ENCODE measurements at regions not wholly inside any gene's neighbourhood (a gene's known extent, or its start where the extent isn't known, plus 50 kb on each side); places are given as distances from the start of the nearest gene placed in this dataset.

- Histone ChIP-seq H3K9me3 (peaks cover 0 to 19% of the 10 kb centered on the region in 2 donors), H3K36me3 (no peaks in the 10 kb centered on the region), H3K27ac (no peak overlapping the region), H3K27me3 (no peaks in the 10 kb centered on the region), H3K4me1 (no peaks in the 10 kb centered on the region), H3K4me3 (no peak overlapping the region)
- no peak for DNase-seq (ENCODE audit: low spot score in 2 of 2)
- intact Hi-C loops (cut with DNase I; ENCODE audit: low total_unique reads) = no loop called here
- TF ChIP-seq, protein P1, sequence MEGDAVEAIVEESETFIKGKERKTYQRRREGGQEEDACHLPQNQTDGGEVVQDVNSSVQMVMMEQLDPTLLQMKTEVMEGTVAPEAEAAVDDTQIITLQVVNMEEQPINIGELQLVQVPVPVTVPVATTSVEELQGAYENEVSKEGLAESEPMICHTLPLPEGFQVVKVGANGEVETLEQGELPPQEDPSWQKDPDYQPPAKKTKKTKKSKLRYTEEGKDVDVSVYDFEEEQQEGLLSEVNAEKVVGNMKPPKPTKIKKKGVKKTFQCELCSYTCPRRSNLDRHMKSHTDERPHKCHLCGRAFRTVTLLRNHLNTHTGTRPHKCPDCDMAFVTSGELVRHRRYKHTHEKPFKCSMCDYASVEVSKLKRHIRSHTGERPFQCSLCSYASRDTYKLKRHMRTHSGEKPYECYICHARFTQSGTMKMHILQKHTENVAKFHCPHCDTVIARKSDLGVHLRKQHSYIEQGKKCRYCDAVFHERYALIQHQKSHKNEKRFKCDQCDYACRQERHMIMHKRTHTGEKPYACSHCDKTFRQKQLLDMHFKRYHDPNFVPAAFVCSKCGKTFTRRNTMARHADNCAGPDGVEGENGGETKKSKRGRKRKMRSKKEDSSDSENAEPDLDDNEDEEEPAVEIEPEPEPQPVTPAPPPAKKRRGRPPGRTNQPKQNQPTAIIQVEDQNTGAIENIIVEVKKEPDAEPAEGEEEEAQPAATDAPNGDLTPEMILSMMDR (IDR thresholded peaks at IDR 0.05) = no peak
- TF ChIP-seq POLR2A (IDR thresholded peaks at IDR 0.05) = no peak
- no peak for TF ChIP-seq POLR2AphosphoS5 (IDR thresholded peaks at IDR 0.05)
These were observed 390.2 kb upstream of the POU3F1 start for GRCh38 chr1:38436749-38437148.

GRCh38 chr1:38436006-38436405 is 389.4 kb upstream of the POU3F1 start:
- Histone ChIP-seq H3K4me3 (no peak overlapping the region), H3K27ac (no peak overlapping the region), H3K36me3 (no peaks in the 10 kb centered on the region), H3K9me3 (peaks cover 0 to 12% of the 10 kb centered on the region in 2 donors), H3K27me3 (no peaks in the 10 kb centered on the region), H3K4me1 (no peaks in the 10 kb centered on the region)
- TF ChIP-seq, protein P1 (IDR thresholded peaks at IDR 0.05) = no peak
- TF ChIP-seq POLR2A (IDR thresholded peaks at IDR 0.05) = no peak
- TF ChIP-seq POLR2AphosphoS5 (IDR thresholded peaks at IDR 0.05) = no peak
- intact Hi-C loops (cut with DNase I; ENCODE audit: low total_unique reads) = no loop called here
- DNase-seq (ENCODE audit: low spot score in 2 of 2) = no peak

DNA sequence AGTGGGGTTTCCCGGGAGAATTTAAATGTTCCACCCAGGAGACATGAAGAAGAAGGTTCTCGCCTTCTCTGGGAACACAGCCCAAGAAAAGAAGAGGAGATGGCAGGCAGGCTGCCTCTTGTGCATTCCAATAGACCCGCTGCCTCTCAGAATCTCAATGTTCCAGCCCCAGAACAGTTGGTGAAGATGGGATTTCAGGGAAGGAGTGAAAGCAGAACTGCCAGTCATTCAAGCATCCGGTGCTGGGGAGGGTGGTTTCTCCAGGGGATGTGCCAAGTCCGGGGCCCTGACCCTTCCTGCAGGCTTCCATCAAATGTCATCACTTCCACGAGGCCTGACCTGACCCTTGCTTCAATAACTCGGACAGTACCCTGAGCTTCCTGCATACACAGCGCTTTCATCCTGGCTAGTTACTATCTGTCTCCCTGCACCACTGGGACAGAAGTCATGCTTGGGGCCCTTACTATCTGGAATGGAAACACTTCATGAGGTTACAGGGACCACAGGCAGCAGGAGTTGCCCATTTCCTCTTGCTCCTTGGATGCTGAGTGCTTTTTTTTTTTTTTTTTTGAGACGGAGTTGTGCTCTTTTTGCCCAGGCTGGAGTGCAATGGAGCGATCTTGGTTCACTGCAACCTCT is 386.6 kb upstream of the POU3F1 start:
- no peaks in the 10 kb centered on the region for H3K27me3 ChIP-seq
- no peak overlapping the region for H3K4me3 ChIP-seq
- H3K27ac ChIP-seq = no peak overlapping the region
- no peak for DNase-seq (ENCODE audit: low spot score in 2 of 2)
- no peaks in the 10 kb centered on the region for H3K36me3 ChIP-seq
- no peaks in the 10 kb centered on the region for H3K9me3 ChIP-seq
- TF ChIP-seq POLR2A (IDR thresholded peaks at IDR 0.05) (no peak), POLR2AphosphoS5 (IDR thresholded peaks at IDR 0.05) (no peak)
- TF ChIP-seq, protein P1 (IDR thresholded peaks at IDR 0.05) = no peak
- no peaks in the 10 kb centered on the region for H3K4me1 ChIP-seq
- intact Hi-C loops (cut with DNase I; ENCODE audit: low total_unique reads) = no loop called here

DNA sequence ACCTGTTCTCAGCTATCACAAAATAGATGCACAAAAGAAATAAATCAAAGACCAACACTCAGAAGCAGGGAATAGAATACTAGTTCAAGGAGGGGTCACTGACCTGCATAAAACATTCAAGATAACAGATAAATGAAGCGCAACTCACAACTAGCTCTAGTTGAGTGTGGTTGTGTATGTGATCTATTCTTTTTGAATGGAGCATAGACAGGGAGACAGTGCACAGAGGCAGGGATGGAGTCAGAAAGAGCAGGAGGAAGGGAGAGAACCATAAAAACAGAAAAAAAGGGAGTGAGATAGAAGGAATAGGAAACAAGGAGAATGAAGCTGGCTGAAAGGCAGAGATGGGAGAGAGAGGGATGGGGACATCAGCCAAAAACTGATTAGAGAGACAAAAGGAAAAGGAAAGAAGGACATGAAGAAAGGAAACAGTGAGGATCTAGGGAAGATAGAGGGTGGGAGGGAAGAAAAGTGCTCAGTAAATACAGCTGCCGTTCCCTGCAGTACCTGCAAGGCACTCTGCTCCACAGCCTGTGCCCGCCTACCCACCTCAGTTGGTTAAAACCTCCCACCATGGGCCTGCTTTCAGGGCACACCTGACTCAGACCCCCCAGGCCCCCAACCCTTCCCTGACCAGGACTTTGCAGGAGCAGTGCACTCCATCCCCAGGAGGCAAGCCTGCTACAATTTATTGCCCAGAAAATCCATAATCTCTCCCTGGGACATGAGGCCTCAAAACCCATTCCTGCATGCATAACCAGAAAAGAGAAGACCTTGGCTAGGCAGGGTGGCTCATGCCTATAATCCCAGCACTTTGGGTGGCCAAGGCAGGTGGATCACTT is 385.2 kb upstream of the POU3F1 start:
- Histone ChIP-seq H3K4me1 (no peaks in the 10 kb centered on the region), H3K36me3 (no peaks in the 10 kb centered on the region), H3K9me3 (no peaks in the 10 kb centered on the region), H3K4me3 (no peak overlapping the region), H3K27me3 (no peaks in the 10 kb centered on the region), H3K27ac (no peak overlapping the region)
- TF ChIP-seq POLR2AphosphoS5 (IDR thresholded peaks at IDR 0.05) (no peak), POLR2A (IDR thresholded peaks at IDR 0.05) (no peak)
- TF ChIP-seq, protein P1 (IDR thresholded peaks at IDR 0.05) = no peak
- intact Hi-C loops (cut with DNase I; ENCODE audit: low total_unique reads) = no loop called here
- no peak for DNase-seq (ENCODE audit: low spot score in 2 of 2)

DNA sequence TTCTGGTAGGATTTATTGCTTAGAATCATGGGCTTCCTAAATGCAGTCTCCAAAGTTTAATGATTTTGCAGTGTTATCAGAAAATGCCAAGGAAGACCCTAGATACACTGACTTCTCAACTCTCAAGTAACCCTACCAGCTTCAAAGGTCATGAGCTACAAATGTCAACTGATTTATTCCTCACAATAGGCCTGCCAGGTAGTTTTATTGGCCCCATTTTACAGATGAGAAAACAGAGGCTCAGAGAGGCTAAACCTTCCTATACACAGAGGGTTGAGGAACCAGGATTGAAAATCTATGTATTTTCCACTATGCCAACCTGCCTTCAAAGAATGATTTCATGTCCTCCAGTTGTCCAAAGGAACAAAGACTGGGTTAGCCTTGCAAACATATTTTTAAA is 384.4 kb upstream of the POU3F1 start:
- H3K27me3 ChIP-seq = no peaks in the 10 kb centered on the region

More for the DNA sequence above, 384.4 kb upstream of the POU3F1 start:
- intact Hi-C loops (cut with DNase I; ENCODE audit: low total_unique reads) = no loop called here
- no peak overlapping the region for H3K27ac ChIP-seq
- TF ChIP-seq, protein P1 (IDR thresholded peaks at IDR 0.05) = no peak
- no peak for TF ChIP-seq POLR2AphosphoS5 (IDR thresholded peaks at IDR 0.05)
- no peaks in the 10 kb centered on the region for H3K36me3 ChIP-seq
- no peaks in the 10 kb centered on the region for H3K9me3 ChIP-seq
- H3K4me3 ChIP-seq = no peak overlapping the region
- no peaks in the 10 kb centered on the region for H3K4me1 ChIP-seq
- no peak for DNase-seq (ENCODE audit: low spot score in 2 of 2)

Measured in breast epithelium (tissue), 4 donors.